ENCODE measurements at regions not wholly inside any gene's neighbourhood (a gene's known extent, or its start where the extent isn't known, plus 50 kb on each side); places are given as distances from the start of the nearest gene placed in this dataset.

DNA sequence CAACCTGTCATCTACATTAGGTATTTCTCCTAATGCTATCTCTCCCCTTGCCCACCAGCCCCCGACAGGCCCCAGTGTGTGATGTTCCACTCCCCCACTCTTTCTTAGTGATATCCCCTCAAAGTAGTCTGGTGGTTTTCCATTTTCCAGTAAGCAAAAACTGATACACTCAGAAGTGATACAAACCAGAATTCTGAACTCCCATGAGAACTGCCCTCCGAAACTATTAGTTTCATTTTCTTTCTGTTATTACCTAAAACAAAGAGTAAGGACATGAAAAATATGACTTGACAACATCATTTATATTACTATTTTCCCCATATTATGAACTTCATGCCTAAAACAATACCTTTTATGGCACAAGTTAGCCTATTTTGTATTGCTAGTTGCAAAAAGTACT lies 175.0 kb downstream of the OTUD1 start:
- no peaks in the 10 kb centered on the region for H3K27me3 Mint-ChIP-seq
- Histone ChIP-seq H3K36me3 (ENCODE audit: control insufficient read depth in 2 of 3, insufficient read depth in 3 of 3, low read length in 3 of 3) (no peaks in the 10 kb centered on the region), H3K4me3 (ENCODE audit: low read length) (no peak overlapping the region), H3K27me3 (ENCODE audit: control insufficient read depth in 2 of 2, insufficient read depth in 2 of 2, low read length in 2 of 2) (no peaks in the 10 kb centered on the region), H3K9me3 (ENCODE audit: control insufficient read depth in 2 of 3, low read length in 3 of 3) (no peaks in the 10 kb centered on the region), H3K27ac (ENCODE audit: low read depth, low read length) (no peak overlapping the region), H3K4me1 (ENCODE audit: control insufficient read depth in 2 of 2, insufficient read depth in 2 of 2, low read length in 2 of 2) (no peaks in the 10 kb centered on the region)
- no peak overlapping the region for H3K27ac Mint-ChIP-seq
- H3K9me3 Mint-ChIP-seq, result no peaks in the 10 kb centered on the region
- DNase-seq, result no peak
- ATAC-seq, result no peak
- H3K36me3 Mint-ChIP-seq, result no peaks in the 10 kb centered on the region
- no peaks in the 10 kb centered on the region for H3K4me1 Mint-ChIP-seq
- POLR2A ChIA-PET, result no interaction called here
- intact Hi-C loops (cut with micrococcal nuclease), result no loop called here
- CTCF ChIA-PET, result no interaction called here
- H3K4me3 Mint-ChIP-seq, result no peak overlapping the region

DNA sequence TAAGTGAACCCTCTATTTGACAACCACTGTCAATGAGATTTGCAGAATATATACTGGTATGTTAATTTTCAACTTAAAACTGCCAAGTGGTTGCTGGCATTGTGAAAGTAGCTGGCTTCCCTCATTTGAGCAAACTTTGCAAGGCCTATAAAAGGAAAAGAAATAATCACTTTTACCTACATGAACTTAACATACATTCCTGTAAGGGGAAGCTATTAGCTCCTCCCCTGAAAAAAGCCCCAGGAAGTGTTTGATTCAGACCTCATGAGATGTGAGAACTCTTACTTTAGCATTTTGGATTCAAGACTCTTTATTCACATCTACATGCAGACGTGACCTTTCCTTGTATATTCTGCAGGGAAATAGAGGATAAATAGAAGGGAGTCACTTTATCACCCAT lies 175.6 kb downstream of the OTUD1 start:
- H3K9me3 Mint-ChIP-seq, result no peaks in the 10 kb centered on the region
- Histone ChIP-seq H3K4me3 (ENCODE audit: low read length) (no peak overlapping the region), H3K4me1 (ENCODE audit: control insufficient read depth in 2 of 2, insufficient read depth in 2 of 2, low read length in 2 of 2) (no peaks in the 10 kb centered on the region), H3K9me3 (ENCODE audit: control insufficient read depth in 2 of 3, low read length in 3 of 3) (no peaks in the 10 kb centered on the region), H3K36me3 (ENCODE audit: control insufficient read depth in 2 of 3, insufficient read depth in 3 of 3, low read length in 3 of 3) (no peaks in the 10 kb centered on the region), H3K27ac (ENCODE audit: low read depth, low read length) (no peak overlapping the region), H3K27me3 (ENCODE audit: control insufficient read depth in 2 of 2, insufficient read depth in 2 of 2, low read length in 2 of 2) (no peaks in the 10 kb centered on the region)
- ChIA-PET CTCF (no interaction called here), POLR2A (no interaction called here)
- no peaks in the 10 kb centered on the region for H3K36me3 Mint-ChIP-seq
- peaks cover 0 to 6% (median 0%) of the 10 kb centered on the region in 5 donors for H3K27me3 Mint-ChIP-seq
- no peak overlapping the region for H3K27ac Mint-ChIP-seq
- ATAC-seq (no peak), DNase-seq (no peak)
- no peak overlapping the region for H3K4me3 Mint-ChIP-seq
- intact Hi-C loops (cut with micrococcal nuclease), result no loop called here
- H3K4me1 Mint-ChIP-seq, result peaks cover 0 to 2% (median 0%) of the 10 kb centered on the region in 7 donors

DNA sequence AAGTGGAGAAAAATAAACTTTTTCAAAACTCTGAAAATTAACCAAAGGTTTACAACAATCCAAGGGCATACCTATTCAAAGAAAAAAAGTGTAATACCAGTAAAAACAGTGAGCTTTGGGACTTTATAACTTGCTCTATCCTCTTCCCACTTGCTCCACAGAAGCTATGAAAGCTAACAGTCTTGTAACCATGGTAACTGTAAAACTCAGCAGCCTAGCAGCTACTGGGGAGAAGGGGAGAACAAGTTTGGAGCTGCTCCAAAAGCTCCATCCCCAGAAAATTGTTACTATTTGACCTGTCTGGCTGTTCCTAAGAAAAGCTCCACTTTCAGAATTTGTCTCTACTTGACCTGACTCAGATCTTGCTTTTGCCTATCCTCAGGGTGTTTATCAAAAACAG lies 191.5 kb downstream of the OTUD1 start:
- CTCF ChIA-PET, result no interaction called here
- H3K4me3 ChIP-seq (ENCODE audit: low read length), result no peak overlapping the region
- peaks cover 0 to 35% (median 16%) of the 10 kb centered on the region in 11 donors for H3K9me3 Mint-ChIP-seq
- H3K27ac Mint-ChIP-seq, result no peak overlapping the region
- H3K4me1 Mint-ChIP-seq, result no peaks in the 10 kb centered on the region
- H3K27ac ChIP-seq (ENCODE audit: low read depth, low read length), result no peak overlapping the region
- intact Hi-C loops (cut with micrococcal nuclease), result no loop called here
- no peaks in the 10 kb centered on the region for H3K27me3 ChIP-seq (ENCODE audit: control insufficient read depth in 2 of 2, insufficient read depth in 2 of 2, low read length in 2 of 2)
- ATAC-seq, result no peak
- POLR2A ChIA-PET, result no interaction called here
- H3K9me3 ChIP-seq (ENCODE audit: control insufficient read depth in 2 of 3, low read length in 3 of 3), result no peaks in the 10 kb centered on the region
- DNase-seq, result no peak
- H3K4me3 Mint-ChIP-seq, result no peak overlapping the region
- H3K27me3 Mint-ChIP-seq, result peaks cover 3 to 11% (median 8%) of the 10 kb centered on the region in 5 donors
- no peaks in the 10 kb centered on the region for H3K4me1 ChIP-seq (ENCODE audit: control insufficient read depth in 2 of 2, insufficient read depth in 2 of 2, low read length in 2 of 2)
- H3K36me3 Mint-ChIP-seq, result peaks cover 0 to 13% (median 0%) of the 10 kb centered on the region in 5 donors
- no peaks in the 10 kb centered on the region for H3K36me3 ChIP-seq (ENCODE audit: control insufficient read depth in 2 of 3, insufficient read depth in 3 of 3, low read length in 3 of 3)

DNA sequence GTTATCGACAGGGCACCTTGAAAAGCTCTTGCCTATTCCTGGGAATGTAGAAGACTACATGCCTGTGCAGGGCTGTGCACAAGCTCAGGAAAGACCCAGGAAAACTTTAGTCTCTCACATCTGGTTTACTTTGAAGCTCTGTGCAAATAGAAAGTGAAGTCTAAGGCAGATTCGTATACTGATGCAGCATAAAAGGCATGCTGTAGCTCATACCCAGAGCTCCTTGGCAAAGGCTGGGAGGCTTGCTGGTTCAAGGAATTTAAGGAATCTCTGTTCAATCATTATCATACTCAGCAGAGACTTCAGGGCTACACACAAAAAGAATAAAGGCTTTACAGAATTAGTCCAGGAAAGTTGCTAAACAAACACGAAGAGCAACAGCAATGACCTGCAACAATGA lies 192.0 kb downstream of the OTUD1 start:
- Histone ChIP-seq H3K4me1 (ENCODE audit: control insufficient read depth in 2 of 2, insufficient read depth in 2 of 2, low read length in 2 of 2) (no peaks in the 10 kb centered on the region), H3K36me3 (ENCODE audit: control insufficient read depth in 2 of 3, insufficient read depth in 3 of 3, low read length in 3 of 3) (no peaks in the 10 kb centered on the region), H3K27ac (ENCODE audit: low read depth, low read length) (no peak overlapping the region), H3K27me3 (ENCODE audit: control insufficient read depth in 2 of 2, insufficient read depth in 2 of 2, low read length in 2 of 2) (no peaks in the 10 kb centered on the region), H3K9me3 (ENCODE audit: control insufficient read depth in 2 of 3, low read length in 3 of 3) (no peaks in the 10 kb centered on the region), H3K4me3 (ENCODE audit: low read length) (no peak overlapping the region)
- ChIA-PET CTCF (no interaction called here), POLR2A (no interaction called here)
- intact Hi-C loops (cut with micrococcal nuclease), result no loop called here
- Mint-ChIP-seq H3K4me1 (no peaks in the 10 kb centered on the region), H3K27me3 (peaks cover 3 to 8% (median 7%) of the 10 kb centered on the region in 5 donors), H3K4me3 (no peak overlapping the region), H3K9me3 (peaks cover 0 to 35% (median 16%) of the 10 kb centered on the region in 11 donors), H3K36me3 (peaks cover 0 to 13% (median 0%) of the 10 kb centered on the region in 5 donors), H3K27ac (no peak overlapping the region)
- DNase-seq (no peak), ATAC-seq (no peak)

DNA sequence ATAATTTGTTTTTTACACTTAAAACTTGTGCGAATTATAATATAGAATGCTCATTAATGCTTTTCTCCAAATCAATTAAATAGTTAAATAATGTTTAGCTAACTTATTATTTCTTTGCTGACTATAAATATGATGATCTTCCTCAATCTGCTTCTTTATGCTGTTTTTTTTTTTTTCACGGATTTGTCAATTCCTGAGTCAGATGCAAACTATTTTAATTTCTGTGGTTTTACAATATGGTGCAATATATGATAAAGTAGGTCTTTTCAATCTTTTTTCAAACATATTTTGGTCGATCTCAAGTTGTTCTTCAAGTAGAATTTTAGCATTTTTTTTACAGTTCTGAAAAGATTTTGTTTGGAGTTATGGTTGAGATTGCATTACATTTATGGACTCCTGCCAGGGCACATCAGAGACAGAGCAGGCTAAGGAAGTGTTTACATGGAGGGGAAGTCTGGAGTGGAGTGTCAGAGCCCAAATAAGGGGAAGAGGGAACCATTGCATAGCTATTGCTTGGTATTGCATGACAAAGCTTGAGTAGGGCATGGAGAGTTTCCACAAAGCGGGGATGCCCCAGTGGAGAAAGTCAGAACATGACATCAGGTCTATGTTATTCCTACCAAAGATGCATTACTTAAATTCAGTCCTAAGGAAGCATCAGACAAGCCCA lies 204.4 kb downstream of the OTUD1 start:
- Mint-ChIP-seq H3K4me3 (no peak overlapping the region), H3K27me3 (peaks cover 4 to 17% (median 7%) of the 10 kb centered on the region in 5 donors), H3K9me3 (no peaks in the 10 kb centered on the region), H3K36me3 (no peaks in the 10 kb centered on the region), H3K27ac (no peak overlapping the region), H3K4me1 (peaks cover 0 to 1% (median 0%) of the 10 kb centered on the region in 7 donors)
- ChIA-PET POLR2A (no interaction called here), CTCF (interaction anchor here (0.6 kb wide), 3 partner anchors 14 to 645 kb away, joined by 3 to 4 read pairs (median 3); no protein-coding TSS in a partner anchor)
- DNase-seq, result no peak
- H3K4me3 ChIP-seq (ENCODE audit: low read length), result no peak overlapping the region
- no peaks in the 10 kb centered on the region for H3K27me3 ChIP-seq (ENCODE audit: control insufficient read depth in 2 of 2, insufficient read depth in 2 of 2, low read length in 2 of 2)
- no peaks in the 10 kb centered on the region for H3K9me3 ChIP-seq (ENCODE audit: control insufficient read depth in 2 of 3, low read length in 3 of 3)
- no peaks in the 10 kb centered on the region for H3K36me3 ChIP-seq (ENCODE audit: control insufficient read depth in 2 of 3, insufficient read depth in 3 of 3, low read length in 3 of 3)
- intact Hi-C loops (cut with micrococcal nuclease), result no loop called here
- no peak overlapping the region for H3K27ac ChIP-seq (ENCODE audit: low read depth, low read length)
- ATAC-seq, result peak; percentile 91
- no peaks in the 10 kb centered on the region for H3K4me1 ChIP-seq (ENCODE audit: control insufficient read depth in 2 of 2, insufficient read depth in 2 of 2, low read length in 2 of 2)

- Mint-ChIP-seq H3K27ac (no peak overlapping the region), H3K4me1 (peaks cover 0 to under 1% (median 0%) of the 10 kb centered on the region in 7 donors), H3K36me3 (no peaks in the 10 kb centered on the region), H3K27me3 (peaks cover 4 to 15% (median 13%) of the 10 kb centered on the region in 5 donors), H3K4me3 (no peak overlapping the region), H3K9me3 (peaks cover 0 to 1% (median 0%) of the 10 kb centered on the region in 11 donors)
- Histone ChIP-seq H3K36me3 (ENCODE audit: control insufficient read depth in 2 of 3, insufficient read depth in 3 of 3, low read length in 3 of 3) (no peaks in the 10 kb centered on the region), H3K9me3 (ENCODE audit: control insufficient read depth in 2 of 3, low read length in 3 of 3) (no peaks in the 10 kb centered on the region), H3K27me3 (ENCODE audit: control insufficient read depth in 2 of 2, insufficient read depth in 2 of 2, low read length in 2 of 2) (no peaks in the 10 kb centered on the region), H3K4me1 (ENCODE audit: control insufficient read depth in 2 of 2, insufficient read depth in 2 of 2, low read length in 2 of 2) (no peaks in the 10 kb centered on the region), H3K4me3 (ENCODE audit: low read length) (no peak overlapping the region), H3K27ac (ENCODE audit: low read depth, low read length) (no peak overlapping the region)
- ChIA-PET CTCF (no interaction called here), POLR2A (no interaction called here)
- intact Hi-C loops (cut with micrococcal nuclease), result no loop called here
- no peak for DNase-seq
- no peak for ATAC-seq
Observed at GRCh38 chr10:23648618-23649017, 209.7 kb downstream of the OTUD1 start.

GRCh38 chr10:23656735-23657134 lies 217.9 kb downstream of the OTUD1 start:
- intact Hi-C loops (cut with micrococcal nuclease), result loop anchor here (1.0 to 10.0 kb wide), 5 partner anchors 132 to 498 kb away; no protein-coding TSS in a partner anchor
- no peak overlapping the region for H3K4me3 ChIP-seq (ENCODE audit: low read length)
- no peak overlapping the region for H3K4me3 Mint-ChIP-seq
- no peaks in the 10 kb centered on the region for H3K4me1 ChIP-seq (ENCODE audit: control insufficient read depth in 2 of 2, insufficient read depth in 2 of 2, low read length in 2 of 2)
- H3K27me3 Mint-ChIP-seq, result peaks cover 0 to 14% (median 9%) of the 10 kb centered on the region in 5 donors
- CTCF ChIA-PET, result interaction anchor here (1.2 to 1.3 kb wide), 2 partner anchors 136 to 140 kb away, joined by 3 to 5 read pairs; no protein-coding TSS in a partner anchor
- POLR2A ChIA-PET, result no interaction called here
- no peaks in the 10 kb centered on the region for H3K36me3 Mint-ChIP-seq
- no peaks in the 10 kb centered on the region for H3K9me3 ChIP-seq (ENCODE audit: control insufficient read depth in 2 of 3, low read length in 3 of 3)
- peak overlapping the region in 1 of 9 donors; percentile 16 for H3K27ac Mint-ChIP-seq
- no peak overlapping the region for H3K27ac ChIP-seq (ENCODE audit: low read depth, low read length)
- ATAC-seq (no peak), DNase-seq (peak in 5 of 9 donors; percentile 4 to 40 (median 37))
- H3K27me3 ChIP-seq (ENCODE audit: control insufficient read depth in 2 of 2, insufficient read depth in 2 of 2, low read length in 2 of 2), result no peaks in the 10 kb centered on the region
- H3K4me1 Mint-ChIP-seq, result peaks cover 0 to 2% (median 0%) of the 10 kb centered on the region in 7 donors
- no peaks in the 10 kb centered on the region for H3K36me3 ChIP-seq (ENCODE audit: control insufficient read depth in 2 of 3, insufficient read depth in 3 of 3, low read length in 3 of 3)
- H3K9me3 Mint-ChIP-seq, result peaks cover 0 to 1% (median 0%) of the 10 kb centered on the region in 11 donors
